LNCAP (cell line): ENCODE measurements at regions not wholly inside any gene's neighbourhood (a gene's known extent, or its start where the extent isn't known, plus 50 kb on each side); places are given as distances from the start of the nearest gene placed in this dataset.

Source experiments
- TF ChIP-seq, protein P1 (sequence below): fragments of 450-650 bp; IDR thresholded peaks from 2 replicates; pipeline ENCODE4 v1.5.1; 2017; ENCODE audit warnings: mild to moderate bottlenecking

DNA sequence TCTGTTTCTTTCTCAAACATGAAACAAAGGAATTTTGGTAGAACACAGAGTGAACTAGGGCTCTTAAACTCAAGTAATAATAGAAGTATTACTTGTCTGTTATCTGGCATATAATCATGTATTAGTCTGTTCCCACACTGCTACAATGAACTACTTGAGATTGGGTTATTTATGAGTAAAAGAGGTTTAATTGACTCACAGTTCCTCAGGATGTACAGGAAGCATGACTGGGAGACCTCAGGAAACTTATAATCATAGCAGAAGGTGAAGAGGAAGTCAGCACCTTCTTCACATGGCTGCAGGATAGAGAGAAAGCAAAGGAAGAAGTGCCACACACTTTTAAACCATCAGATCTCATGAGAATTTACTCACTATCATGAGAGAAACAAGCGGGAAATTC lies 273.4 kb downstream of the ETS1 start:
- TF ChIP-seq, protein P1, sequence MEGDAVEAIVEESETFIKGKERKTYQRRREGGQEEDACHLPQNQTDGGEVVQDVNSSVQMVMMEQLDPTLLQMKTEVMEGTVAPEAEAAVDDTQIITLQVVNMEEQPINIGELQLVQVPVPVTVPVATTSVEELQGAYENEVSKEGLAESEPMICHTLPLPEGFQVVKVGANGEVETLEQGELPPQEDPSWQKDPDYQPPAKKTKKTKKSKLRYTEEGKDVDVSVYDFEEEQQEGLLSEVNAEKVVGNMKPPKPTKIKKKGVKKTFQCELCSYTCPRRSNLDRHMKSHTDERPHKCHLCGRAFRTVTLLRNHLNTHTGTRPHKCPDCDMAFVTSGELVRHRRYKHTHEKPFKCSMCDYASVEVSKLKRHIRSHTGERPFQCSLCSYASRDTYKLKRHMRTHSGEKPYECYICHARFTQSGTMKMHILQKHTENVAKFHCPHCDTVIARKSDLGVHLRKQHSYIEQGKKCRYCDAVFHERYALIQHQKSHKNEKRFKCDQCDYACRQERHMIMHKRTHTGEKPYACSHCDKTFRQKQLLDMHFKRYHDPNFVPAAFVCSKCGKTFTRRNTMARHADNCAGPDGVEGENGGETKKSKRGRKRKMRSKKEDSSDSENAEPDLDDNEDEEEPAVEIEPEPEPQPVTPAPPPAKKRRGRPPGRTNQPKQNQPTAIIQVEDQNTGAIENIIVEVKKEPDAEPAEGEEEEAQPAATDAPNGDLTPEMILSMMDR, result no peak

DNA sequence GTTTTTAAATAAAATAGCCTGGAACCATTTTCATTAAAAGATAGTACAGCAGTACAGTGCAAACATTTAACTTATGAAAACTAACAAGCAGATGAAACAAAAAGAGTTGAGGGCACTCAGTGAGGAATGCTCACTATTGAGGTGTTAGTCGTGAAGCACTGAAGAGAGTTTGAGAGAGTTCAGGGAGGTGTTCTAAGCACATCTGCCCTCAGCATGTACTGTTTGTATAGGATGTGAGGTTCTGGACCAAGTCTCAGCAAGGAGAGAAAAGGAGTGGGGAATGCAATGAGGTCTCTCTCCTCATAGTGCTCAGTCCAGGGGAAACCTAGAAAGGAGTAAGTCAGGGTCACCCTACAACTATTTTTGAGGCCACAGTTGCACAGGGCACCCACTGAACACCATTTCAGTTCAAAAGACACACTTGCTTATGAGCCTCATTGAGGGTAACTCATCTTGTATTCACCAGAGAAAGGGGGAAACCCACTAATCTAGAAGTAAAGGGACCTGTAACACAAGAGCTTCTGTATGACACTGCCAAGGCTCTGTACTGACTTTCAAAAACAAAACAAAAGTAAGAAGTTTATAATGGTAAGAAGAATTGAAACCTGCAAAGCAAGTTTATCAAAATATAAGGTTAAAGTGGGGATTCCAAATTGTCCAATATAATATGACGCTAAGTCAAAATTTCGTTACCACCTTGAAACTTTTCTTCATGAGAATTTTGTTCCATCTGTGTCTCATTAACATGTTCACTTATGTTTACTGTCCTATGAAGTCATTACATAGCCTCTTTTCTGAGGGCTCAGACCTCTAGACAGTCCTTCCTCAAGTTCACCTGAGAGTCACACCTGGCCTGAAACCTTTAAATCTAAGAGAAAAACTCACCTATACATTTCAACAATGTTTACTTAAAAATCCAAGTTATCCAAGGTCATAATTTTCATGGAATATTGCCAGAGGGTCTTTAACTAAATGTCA lies 275.3 kb downstream of the ETS1 start:
- TF ChIP-seq, protein P1, result no peak

DNA sequence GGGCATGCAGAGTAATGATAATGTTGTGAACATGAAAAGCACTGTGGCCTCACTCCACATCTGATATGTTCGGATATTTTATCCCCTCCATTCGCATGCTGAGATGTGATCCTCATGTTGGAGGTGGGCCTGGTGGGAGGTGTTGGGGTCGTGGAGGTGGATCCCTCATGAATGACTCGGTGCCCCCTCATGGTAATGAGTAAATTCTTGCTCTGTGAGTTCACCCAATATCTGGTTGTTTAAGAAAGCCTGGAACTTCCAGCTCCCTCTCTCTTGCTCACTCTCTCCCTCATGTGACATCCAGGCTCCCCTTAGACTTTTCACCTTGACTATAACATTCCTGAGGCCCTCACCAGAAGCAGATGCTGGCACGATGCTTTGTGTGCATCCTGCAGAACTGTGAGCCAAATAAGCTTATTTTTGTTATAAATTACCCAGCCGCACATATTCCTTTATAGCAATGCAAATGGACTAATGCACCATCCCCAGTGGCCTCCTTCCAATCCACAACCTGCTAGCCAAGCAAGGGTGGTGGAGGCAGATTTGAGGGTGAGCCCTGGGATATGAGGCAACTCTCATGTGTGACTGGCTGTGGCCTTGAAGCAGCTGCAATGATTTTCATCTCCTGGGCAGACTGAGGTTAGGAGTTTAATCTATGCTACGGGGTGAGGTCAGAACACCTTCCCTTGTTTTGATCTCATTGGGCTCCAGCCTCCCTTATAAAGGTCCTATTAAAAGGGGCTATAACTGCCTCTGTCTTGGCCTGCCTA lies 276.5 kb downstream of the ETS1 start:
- TF ChIP-seq, protein P1, result no peak

DNA sequence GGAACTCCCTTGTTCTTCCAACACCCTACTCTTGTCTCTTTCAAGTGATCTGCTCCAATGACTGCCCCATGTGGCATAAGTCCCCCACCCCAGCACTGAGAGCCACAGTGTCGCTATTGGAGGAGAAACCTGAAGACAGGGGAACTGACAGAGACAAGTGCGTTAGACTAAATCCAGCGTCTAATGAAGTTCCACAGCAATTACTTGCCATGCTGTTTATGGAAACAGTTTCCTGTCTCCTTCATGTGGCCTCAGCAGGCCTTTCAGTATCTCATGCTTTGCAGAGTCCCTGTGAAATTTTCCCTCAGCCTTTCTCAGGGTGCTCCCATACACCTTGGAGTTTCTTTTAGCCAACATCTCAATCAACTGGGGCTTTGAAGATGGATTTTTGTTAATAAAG lies 277.4 kb downstream of the ETS1 start:
- TF ChIP-seq, protein P1, result no peak

DNA sequence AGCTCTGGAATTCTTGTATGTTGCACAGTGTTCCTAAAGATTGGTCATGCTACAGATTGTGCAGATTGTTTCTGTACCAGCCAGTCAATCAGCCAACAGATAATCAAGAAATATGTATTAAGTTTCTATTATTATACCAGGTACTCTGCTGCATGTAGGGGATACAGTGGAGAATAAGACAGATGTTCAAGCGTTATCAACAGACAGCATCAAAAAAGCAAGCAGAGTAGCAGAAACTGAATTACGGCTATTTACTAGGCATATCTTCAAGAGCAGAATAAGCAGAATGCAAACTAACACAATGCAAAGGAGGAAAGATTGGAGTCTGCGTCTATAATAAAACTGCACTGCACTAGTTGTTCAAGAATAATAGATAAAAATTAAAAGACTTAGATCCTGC lies 278.6 kb downstream of the ETS1 start:
- TF ChIP-seq, protein P1, result no peak

DNA sequence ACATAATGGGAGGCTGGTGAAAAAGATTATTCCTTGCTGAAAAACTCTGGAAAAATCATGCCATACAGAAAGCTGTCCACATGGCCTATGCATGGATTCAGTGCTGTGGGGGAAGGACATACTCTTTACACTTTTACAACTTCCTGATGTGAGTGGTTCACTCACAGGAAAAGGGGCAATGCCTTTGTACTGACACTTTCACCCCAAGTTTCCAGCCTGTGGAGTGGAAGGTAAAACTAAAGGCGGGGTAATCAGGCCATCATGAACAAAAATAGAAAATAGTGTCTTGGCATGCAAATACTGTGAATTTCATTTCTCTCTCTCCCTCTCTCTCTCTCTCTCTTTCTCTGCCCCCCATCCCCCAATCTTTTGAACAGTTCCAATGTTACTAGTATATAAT lies 281.8 kb downstream of the ETS1 start:
- TF ChIP-seq, protein P1, result no peak

DNA sequence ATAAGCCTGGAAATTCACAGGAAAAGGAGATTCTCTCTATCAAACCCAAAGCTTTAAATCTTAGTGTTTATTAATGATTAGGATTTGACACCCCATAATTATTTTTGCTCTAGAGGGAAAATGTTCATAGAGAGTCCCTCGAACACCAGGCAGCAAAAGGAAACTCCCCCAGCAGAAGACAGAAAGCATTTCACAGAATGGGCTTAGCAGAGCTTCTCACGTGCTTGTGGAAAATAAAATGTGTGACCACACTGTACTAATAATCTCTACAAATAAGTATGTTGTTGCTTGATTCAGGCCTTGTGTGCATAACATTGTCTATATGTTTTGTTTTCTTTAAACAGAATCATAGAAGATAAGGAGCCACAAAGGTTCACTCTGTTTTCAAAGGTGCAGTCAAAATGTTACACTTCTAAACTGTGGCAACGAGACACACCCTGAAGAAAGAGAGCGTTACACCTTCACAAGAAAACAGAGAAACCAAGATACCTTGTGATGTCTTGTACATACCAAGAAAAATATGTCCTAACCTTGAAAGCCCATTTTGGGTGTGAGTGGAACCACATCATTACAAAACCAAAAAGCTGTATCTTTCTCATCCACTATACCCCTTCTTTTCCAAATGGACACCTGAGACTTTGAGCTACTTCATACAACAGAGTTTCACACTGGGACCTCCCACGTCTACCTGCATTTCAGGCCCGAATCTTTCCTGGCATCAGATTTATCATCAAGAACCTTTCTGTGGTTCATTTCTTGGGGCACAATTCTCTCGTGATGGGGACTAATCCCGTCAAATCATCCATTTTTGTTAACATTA lies 282.5 kb downstream of the ETS1 start:
- TF ChIP-seq, protein P1, result no peak
